ENCODE measurements at regions not wholly inside any gene's neighbourhood (a gene's known extent, or its start where the extent isn't known, plus 50 kb on each side); places are given as distances from the start of the nearest gene placed in this dataset.

DNA sequence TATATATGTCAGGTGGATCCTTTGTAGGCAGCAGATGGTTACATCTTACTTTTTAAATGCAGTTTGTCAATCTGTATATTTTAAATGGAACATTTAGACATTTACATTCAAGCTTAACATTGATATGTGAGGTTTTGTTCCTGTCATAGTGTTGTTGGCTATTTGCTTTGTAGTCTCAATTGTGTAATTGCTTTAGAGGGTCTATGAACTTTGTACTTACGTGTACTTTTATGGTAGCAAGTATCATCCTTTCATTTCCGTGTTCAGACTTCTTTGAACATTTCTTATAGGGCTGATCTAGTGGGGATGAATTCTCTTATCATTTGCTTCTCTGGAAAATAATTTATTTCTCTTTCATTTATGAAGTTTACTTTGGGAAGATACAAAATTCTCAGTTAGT, 656.0 kb downstream of the OTOL1 start:
- H3K36me3 ChIP-seq = no peaks in the 10 kb centered on the region
- H3K4me3 ChIP-seq = no peak overlapping the region
- TF ChIP-seq CTCF (IDR thresholded peaks at IDR 0.05; ENCODE audit: borderline replicate concordance) = no peak
- no peaks in the 10 kb centered on the region for H3K4me1 ChIP-seq
- no peaks in the 10 kb centered on the region for H3K27me3 ChIP-seq (ENCODE audit: low read depth)
- H3K27ac ChIP-seq (replicated peaks) = no peak overlapping the region
- DNase-seq = no peak
- no peaks in the 10 kb centered on the region for H3K9me3 ChIP-seq (replicated peaks)
- intact Hi-C loops (cut with micrococcal nuclease) = no loop called here

- intact Hi-C loops (cut with micrococcal nuclease) = no loop called here
- H3K4me3 ChIP-seq = no peak overlapping the region
- no peaks in the 10 kb centered on the region for H3K36me3 ChIP-seq
- no peaks in the 10 kb centered on the region for H3K4me1 ChIP-seq
- no peak for DNase-seq
- no peaks in the 10 kb centered on the region for H3K9me3 ChIP-seq (replicated peaks)
- TF ChIP-seq CTCF (IDR thresholded peaks at IDR 0.05; ENCODE audit: borderline replicate concordance) = no peak
- H3K27me3 ChIP-seq (ENCODE audit: low read depth) = no peaks in the 10 kb centered on the region
- H3K27ac ChIP-seq (replicated peaks) = no peak overlapping the region
These were observed 665.0 kb downstream of the OTOL1 start for GRCh38 chr3:162161595-162161994.

- DNase-seq = no peak
- H3K27me3 ChIP-seq (ENCODE audit: low read depth) = no peaks in the 10 kb centered on the region
- intact Hi-C loops (cut with micrococcal nuclease) = no loop called here
- H3K4me3 ChIP-seq = no peak overlapping the region
- H3K9me3 ChIP-seq (replicated peaks) = no peaks in the 10 kb centered on the region
- TF ChIP-seq CTCF (IDR thresholded peaks at IDR 0.05; ENCODE audit: borderline replicate concordance) = no peak
- H3K27ac ChIP-seq (replicated peaks) = no peak overlapping the region
- H3K36me3 ChIP-seq = no peaks in the 10 kb centered on the region
- H3K4me1 ChIP-seq = no peaks in the 10 kb centered on the region
These were observed 668.7 kb downstream of the OTOL1 start for GRCh38 chr3:162165346-162165745.

GRCh38 chr3:162166543-162166942, 669.9 kb downstream of the OTOL1 start:
- H3K4me3 ChIP-seq = no peak overlapping the region
- no peak for DNase-seq

DNA sequence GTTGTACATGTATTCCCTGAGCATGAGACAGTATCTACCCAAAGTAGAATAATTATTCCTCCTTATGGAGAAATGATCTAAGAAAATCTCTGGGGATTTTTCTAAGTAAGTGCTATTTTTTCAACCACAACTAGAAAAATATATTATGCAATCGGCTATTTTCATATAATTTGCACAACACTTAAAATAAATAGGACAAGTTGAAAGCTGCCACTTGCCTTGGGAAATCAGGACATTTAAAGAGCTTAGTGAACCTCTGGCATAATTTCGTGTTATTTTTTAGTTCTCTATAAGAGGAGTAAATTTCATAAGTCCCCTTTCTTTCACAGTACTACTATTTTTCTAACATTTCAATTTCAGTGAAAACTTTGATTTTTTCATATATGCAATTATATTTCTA, 672.1 kb downstream of the OTOL1 start:
- Histone ChIP-seq H3K9me3 (replicated peaks) (peaks cover 20% of the 10 kb centered on the region), H3K4me1 (no peaks in the 10 kb centered on the region), H3K27me3 (ENCODE audit: low read depth) (no peaks in the 10 kb centered on the region), H3K36me3 (no peaks in the 10 kb centered on the region), H3K27ac (replicated peaks) (no peak overlapping the region), H3K4me3 (no peak overlapping the region)
- DNase-seq = no peak
- no peak for TF ChIP-seq CTCF (IDR thresholded peaks at IDR 0.05; ENCODE audit: borderline replicate concordance)
- intact Hi-C loops (cut with micrococcal nuclease) = no loop called here

More at GRCh38 chr3:162166543-162166942, 669.9 kb downstream of the OTOL1 start:
- no peaks in the 10 kb centered on the region for H3K9me3 ChIP-seq (replicated peaks)
- H3K4me1 ChIP-seq = no peaks in the 10 kb centered on the region
- no peaks in the 10 kb centered on the region for H3K36me3 ChIP-seq
- no peak for TF ChIP-seq CTCF (IDR thresholded peaks at IDR 0.05; ENCODE audit: borderline replicate concordance)
- intact Hi-C loops (cut with micrococcal nuclease) = no loop called here
- no peaks in the 10 kb centered on the region for H3K27me3 ChIP-seq (ENCODE audit: low read depth)
- H3K27ac ChIP-seq (replicated peaks) = no peak overlapping the region

DNA sequence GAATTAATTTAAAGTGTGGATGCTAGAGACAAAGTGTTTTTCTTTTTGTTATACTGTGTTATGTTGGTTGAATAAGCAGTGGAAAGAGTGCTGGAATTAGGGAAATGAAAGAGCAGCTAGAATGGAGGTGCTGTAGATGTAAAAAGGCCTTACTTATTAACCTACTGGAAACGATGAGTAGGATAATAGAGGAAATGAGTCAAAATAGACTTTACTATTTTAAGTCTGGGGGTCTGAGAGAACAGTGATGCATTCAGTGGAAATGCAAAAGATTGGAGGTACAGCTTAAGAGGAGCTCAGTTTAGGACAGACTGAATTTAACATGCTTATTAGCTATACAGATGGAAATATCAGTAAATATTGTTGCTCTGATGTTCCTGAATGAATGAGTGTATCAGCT, 674.0 kb downstream of the OTOL1 start:
- no peak overlapping the region for H3K4me3 ChIP-seq
- H3K4me1 ChIP-seq = no peaks in the 10 kb centered on the region
- no peaks in the 10 kb centered on the region for H3K27me3 ChIP-seq (ENCODE audit: low read depth)
- no peak overlapping the region for H3K27ac ChIP-seq (replicated peaks)
- intact Hi-C loops (cut with micrococcal nuclease) = no loop called here
- no peak for TF ChIP-seq CTCF (IDR thresholded peaks at IDR 0.05; ENCODE audit: borderline replicate concordance)
- no peaks in the 10 kb centered on the region for H3K36me3 ChIP-seq
- H3K9me3 ChIP-seq (replicated peaks) = peaks cover 21% of the 10 kb centered on the region
- no peak for DNase-seq
